ENCODE measurements at regions not wholly inside any gene's neighbourhood (a gene's known extent, or its start where the extent isn't known, plus 50 kb on each side); places are given as distances from the start of the nearest gene placed in this dataset.
"Not testable (repeated sequence)": the region's sequence is repeated elsewhere in the genome, so short reads cannot be mapped to it uniquely, and the experiment has no call there.

GRCh38 chr5:110965773-110966581 is 105.5 kb upstream of the TSLP start:
- no peak for TF ChIP-seq CTCF (IDR thresholded peaks at IDR 0.05)
- no peak for DNase-seq (ENCODE audit: low spot score)
- Histone ChIP-seq H3K4me3 (no peak overlapping the region), H3K27ac (no peak overlapping the region)

- no peak for TF ChIP-seq CTCF (IDR thresholded peaks at IDR 0.05)
- H3K27ac ChIP-seq = no peak overlapping the region
- no peak for DNase-seq (ENCODE audit: low spot score)
Measured at GRCh38 chr5:110968246-110969005, 103.1 kb upstream of the TSLP start.

GRCh38 chr5:110969502-110969901 is 102.0 kb upstream of the TSLP start:
- Histone ChIP-seq H3K27ac (no peak overlapping the region), H3K4me3 (no peak overlapping the region)
- DNase-seq (ENCODE audit: low spot score) = no peak
- TF ChIP-seq CTCF (IDR thresholded peaks at IDR 0.05) = no peak

More at GRCh38 chr5:110968246-110969005, 103.1 kb upstream of the TSLP start:
- H3K4me3 ChIP-seq = no peak overlapping the region

DNA sequence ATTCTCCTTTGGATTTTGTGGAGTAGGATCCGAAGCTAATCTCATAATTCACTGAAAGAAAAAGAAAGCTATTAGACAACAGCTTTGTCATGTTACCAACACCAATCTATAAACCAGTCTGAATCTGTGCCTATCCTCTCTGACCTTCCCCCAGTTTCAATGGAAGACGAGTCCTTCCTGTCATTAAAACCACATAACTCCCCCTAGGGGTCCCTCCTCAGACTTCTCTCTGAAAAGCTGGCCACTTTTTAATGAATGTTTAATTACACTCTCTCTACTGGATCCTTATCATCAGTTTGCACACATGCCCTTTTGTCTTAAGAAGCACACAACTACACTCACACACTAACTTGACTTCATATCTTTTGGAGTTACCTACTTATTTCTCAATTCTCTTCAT is 98.0 kb upstream of the TSLP start:
- no peak overlapping the region for H3K4me3 ChIP-seq
- no peak for TF ChIP-seq CTCF (IDR thresholded peaks at IDR 0.05)
- H3K27ac ChIP-seq = no peak overlapping the region
- no peak for DNase-seq (ENCODE audit: low spot score)

GRCh38 chr5:110977915-110978314 is 93.6 kb upstream of the TSLP start:
- TF ChIP-seq CTCF (IDR thresholded peaks at IDR 0.05) = no peak
- H3K27ac ChIP-seq = no peak overlapping the region
- H3K4me3 ChIP-seq = no peak overlapping the region
- DNase-seq (ENCODE audit: low spot score) = no peak

GRCh38 chr5:110985882-110986281 is 85.6 kb upstream of the TSLP start:
- not testable (repeated sequence) for DNase-seq (ENCODE audit: low spot score); H3K4me3 ChIP-seq; H3K27ac ChIP-seq

DNA sequence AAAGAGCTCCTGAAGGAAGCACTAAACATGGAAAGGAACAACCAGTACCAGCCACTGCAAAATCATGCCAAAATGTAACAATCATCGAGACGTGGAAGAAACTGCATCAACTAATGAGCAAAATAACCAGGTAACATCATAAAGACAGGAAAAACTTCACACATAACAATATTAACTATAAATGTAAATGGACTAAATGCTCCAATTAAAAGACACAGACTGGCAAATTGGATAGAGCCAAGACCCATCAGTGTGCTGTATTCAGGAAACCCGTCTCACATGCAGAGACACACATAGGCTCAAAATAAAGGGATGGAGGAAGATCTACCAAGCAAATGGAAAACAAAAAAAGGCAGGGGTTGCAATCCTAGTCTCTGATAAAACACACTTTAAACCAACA is 83.9 kb upstream of the TSLP start:
- H3K4me3 ChIP-seq; H3K27ac ChIP-seq; DNase-seq (ENCODE audit: low spot score): not testable (repeated sequence)

DNA sequence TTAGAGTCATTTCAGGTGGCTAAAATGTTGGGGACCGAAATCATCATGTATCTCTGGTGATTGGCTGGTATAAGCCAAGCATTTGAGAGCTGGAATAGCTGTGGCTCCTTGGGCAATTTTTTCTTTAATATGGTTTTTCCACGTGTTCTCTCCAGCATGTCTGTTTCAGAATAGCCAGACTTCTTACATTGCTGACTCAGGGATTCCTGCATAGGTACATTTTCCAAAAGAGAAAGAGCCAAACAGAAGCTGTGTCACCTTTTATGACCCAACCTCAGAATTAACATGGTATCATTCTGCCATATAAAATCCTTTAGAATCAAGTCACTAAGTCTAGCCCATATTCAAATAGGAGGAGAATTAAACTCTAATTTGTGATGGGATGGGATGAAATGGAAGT is 74.8 kb upstream of the TSLP start:
- no peak for TF ChIP-seq CTCF (IDR thresholded peaks at IDR 0.05)
- Histone ChIP-seq H3K27ac (no peak overlapping the region), H3K4me3 (no peak overlapping the region)
- no peak for DNase-seq (ENCODE audit: low spot score)

Data from coronary artery (tissue), 2 donors.